GM23338 (cell line): ENCODE measurements at regions not wholly inside any gene's neighbourhood (a gene's known extent, or its start where the extent isn't known, plus 50 kb on each side); places are given as distances from the start of the nearest gene placed in this dataset.

ENCODE experiments used
- ATAC-seq: fragments of 200-7000 bp; cut with Tn5 transposase; 3 replicates; pipeline ENCODE4 v1.9.1; 2020
- DNase-seq: peaks from one replicate; pipeline ENCODE4 v3.0.0-alpha.2; 2015; ENCODE audit warnings: low spot score
- H2AFZ ChIP-seq: fragments of 200-600 bp; sonication (generic); 2 replicates; pipeline ENCODE4 v1.8.0; 2016; ENCODE audit warnings: antibody characterized with exemption, mild to moderate bottlenecking, moderate library complexity
- H3F3A ChIP-seq: fragments of 200-600 bp; sonication (generic); replicated peaks from 2 replicates; pipeline ENCODE4 v1.8.0; 2017; ENCODE audit warnings: antibody characterized with exemption, mixed run types, low read depth
- H3K27ac ChIP-seq: fragments of 200-600 bp; sonication (generic); 2 replicates; pipeline ENCODE4 v1.6.1; 2016; ENCODE audit warnings: low read depth
- H3K27me3 ChIP-seq: fragments of 200-600 bp; sonication (generic); 2 replicates; pipeline ENCODE4 v1.8.0; 2016; ENCODE audit warnings: mild to moderate bottlenecking, mixed run types, moderate library complexity; ENCODE audit not compliant: insufficient read depth
- H3K36me3 ChIP-seq: fragments of 200-600 bp; sonication (generic); 2 replicates; pipeline ENCODE4 v1.8.0; 2016; ENCODE audit warnings: mild to moderate bottlenecking; ENCODE audit not compliant: insufficient read depth
- H3K4me1 ChIP-seq: fragments of 200-600 bp; sonication (generic); 2 replicates; pipeline ENCODE4 v1.8.0; 2016; ENCODE audit warnings: mild to moderate bottlenecking, moderate library complexity; ENCODE audit not compliant: insufficient read depth
- H3K4me2 ChIP-seq: fragments of 200-600 bp; sonication (generic); 2 replicates; pipeline ENCODE4 v1.7.1; 2017; ENCODE audit warnings: mixed run types
- H3K4me3 ChIP-seq: fragments of 200-600 bp; sonication (generic); 2 replicates; pipeline ENCODE4 v1.6.1; 2016; ENCODE audit warnings: mixed run types
- H3K79me2 ChIP-seq: fragments of 200-600 bp; sonication (generic); replicated peaks from 2 replicates; pipeline ENCODE4 v1.8.0; 2017; ENCODE audit warnings: mild to moderate bottlenecking; ENCODE audit not compliant: insufficient read depth
- H3K9me2 ChIP-seq: fragments of 200-600 bp; sonication (generic); 2 replicates; pipeline ENCODE4 v1.8.0; 2017; ENCODE audit not compliant: insufficient read depth
- H4K20me1 ChIP-seq: fragments of 200-600 bp; sonication (generic); replicated peaks from 2 replicates; pipeline ENCODE4 v1.8.0; 2017; ENCODE audit warnings: mild to moderate bottlenecking; ENCODE audit not compliant: insufficient read depth
- H3K27ac Mint-ChIP-seq: 2 replicates; pipeline ENCODE4 v1.8.0; 2020; ENCODE audit warnings: inconsistent platforms, mild to moderate bottlenecking, moderate library complexity, mixed read lengths
- H3K27me3 Mint-ChIP-seq: 3 replicates; pipeline ENCODE4 v1.8.0; 2022; ENCODE audit warnings: low read depth, mild to moderate bottlenecking, moderate library complexity, mixed read lengths, inconsistent platforms; ENCODE audit not compliant: insufficient read depth, poor library complexity
- H3K36me3 Mint-ChIP-seq: 3 replicates; pipeline ENCODE4 v1.8.0; 2021; ENCODE audit warnings: low read depth, mild to moderate bottlenecking, inconsistent platforms, moderate library complexity, mixed read lengths
- H3K4me1 Mint-ChIP-seq: 3 replicates; pipeline ENCODE4 v1.8.0; 2020; ENCODE audit warnings: mild to moderate bottlenecking, inconsistent platforms, mixed read lengths
- H3K4me3 Mint-ChIP-seq: 3 replicates; pipeline ENCODE4 v1.8.0; 2021; ENCODE audit warnings: moderate library complexity, mild to moderate bottlenecking, inconsistent platforms, mixed read lengths
- H3K9me3 Mint-ChIP-seq: 3 replicates; pipeline ENCODE4 v1.8.0; 2020; ENCODE audit warnings: moderate library complexity, mild to moderate bottlenecking, inconsistent platforms, mixed read lengths
- CREB1 ChIP-seq: fragments of 250-450 bp; sonication (Bioruptor Pico); IDR thresholded peaks from 2 replicates; pipeline ENCODE4 v1.5.0; 2020; ENCODE audit warnings: low read depth, mild to moderate bottlenecking, moderate library complexity
- ETS1 ChIP-seq: IDR thresholded peaks from 2 replicates; pipeline ENCODE4 v1.6.1; 2016; ENCODE audit warnings: antibody characterized with exemption
- EZH2 ChIP-seq: fragments of 200-600 bp; sonication (generic); IDR thresholded peaks from one replicate; pipeline ENCODE4 v1.8.0; 2017; ENCODE audit warnings: antibody characterized with exemption, mild to moderate bottlenecking, low read depth; ENCODE audit not compliant: unreplicated experiment
- JUNB ChIP-seq: IDR thresholded peaks from one replicate; pipeline ENCODE4 v1.6.1; 2016; ENCODE audit warnings: antibody characterized with exemption; ENCODE audit not compliant: unreplicated experiment
- POLR2AphosphoS5 ChIP-seq: IDR thresholded peaks from 2 replicates; pipeline ENCODE4 v1.6.1; 2016; ENCODE audit warnings: antibody characterized with exemption, low read depth
- REST ChIP-seq: IDR thresholded peaks from one replicate; pipeline ENCODE4 v1.6.1; 2018; ENCODE audit warnings: antibody characterized with exemption; ENCODE audit not compliant: unreplicated experiment
- STAT1 ChIP-seq: IDR thresholded peaks from one replicate; pipeline ENCODE4 v1.6.1; 2016; ENCODE audit warnings: antibody characterized with exemption; ENCODE audit not compliant: unreplicated experiment
- ZNF331 ChIP-seq: fragments of 250-450 bp; sonication (Bioruptor Pico); IDR thresholded peaks from 2 replicates; pipeline ENCODE4 v1.5.0; 2020; ENCODE audit warnings: low read depth, mild to moderate bottlenecking, moderate library complexity

GRCh38 chr1:29433830-29434229 lies 197.5 kb downstream of the PTPRU start:
- no peaks in the 10 kb centered on the region for H3K27me3 ChIP-seq
- Mint-ChIP-seq H3K27ac (no peak overlapping the region), H3K36me3 (0 out of 3 replicates have a peak, but pooled peaks cover 4% of the 10 kb centered on the region), H3K9me3 (peaks cover 27% of the 10 kb centered on the region), H3K4me1 (peaks cover 11% of the 10 kb centered on the region), H3K4me3 (no peak overlapping the region), H3K27me3 (peaks cover 10% of the 10 kb centered on the region)
- TF ChIP-seq EZH2: no peak
- TF ChIP-seq ZNF331 (CRISPR knock-in tag): no peak
- no peak for TF ChIP-seq REST
- no peak for TF ChIP-seq JUNB
- no peak for TF ChIP-seq ETS1
- no peak for TF ChIP-seq CREB1 (CRISPR knock-in tag)
- H2AFZ ChIP-seq: no peak overlapping the region
- DNase-seq (no peak), ATAC-seq (no peak)
- no peaks in the 10 kb centered on the region for H3K79me2 ChIP-seq
- no peaks in the 10 kb centered on the region for H3K9me2 ChIP-seq
- H3K4me2 ChIP-seq: no peak overlapping the region
- no peak overlapping the region for H3K27ac ChIP-seq
- H3K36me3 ChIP-seq: no peaks in the 10 kb centered on the region
- no peaks in the 10 kb centered on the region for H4K20me1 ChIP-seq
- no peaks in the 10 kb centered on the region for H3F3A ChIP-seq
- no peak overlapping the region for H3K4me3 ChIP-seq
- H3K4me1 ChIP-seq: no peaks in the 10 kb centered on the region

- DNase-seq (no peak), ATAC-seq (no peak)
- no peaks in the 10 kb centered on the region for H3K36me3 ChIP-seq
- no peak overlapping the region for H3K4me2 ChIP-seq
- no peaks in the 10 kb centered on the region for H3K9me2 ChIP-seq
- no peaks in the 10 kb centered on the region for H3K27me3 ChIP-seq
- peaks cover 27% of the 10 kb centered on the region for H3K9me3 Mint-ChIP-seq
- H3K27ac ChIP-seq: no peak overlapping the region
- H2AFZ ChIP-seq: no peak overlapping the region
- H3K79me2 ChIP-seq: no peaks in the 10 kb centered on the region
- no peak overlapping the region for H3K4me3 ChIP-seq
- H3K27me3 Mint-ChIP-seq: peaks cover 12% of the 10 kb centered on the region
- no peaks in the 10 kb centered on the region for H3F3A ChIP-seq
- no peak overlapping the region for H3K4me3 Mint-ChIP-seq
- H3K4me1 ChIP-seq: no peaks in the 10 kb centered on the region
- no peak overlapping the region for H3K27ac Mint-ChIP-seq
- H4K20me1 ChIP-seq: no peaks in the 10 kb centered on the region
- 0 out of 3 replicates have a peak, but pooled peaks cover 1% of the 10 kb centered on the region for H3K4me1 Mint-ChIP-seq
- H3K36me3 Mint-ChIP-seq: 0 out of 3 replicates have a peak, but pooled peaks cover 4% of the 10 kb centered on the region
- no peak for TF ChIP-seq CREB1 (CRISPR knock-in tag)
- no peak for TF ChIP-seq REST
- TF ChIP-seq STAT1: no peak
- no peak for TF ChIP-seq POLR2AphosphoS5
These were observed 194.8 kb downstream of the PTPRU start for GRCh38 chr1:29431138-29431537.
